HG02884 (cell line): ENCODE measurements at regions not wholly inside any gene's neighbourhood (a gene's known extent, or its start where the extent isn't known, plus 50 kb on each side); places are given as distances from the start of the nearest gene placed in this dataset.

Experiments used
- ATAC-seq: cut with Tn5 transposase; IDR thresholded peaks from one replicate; pipeline ENCODE4 v1.9.1; 2021; ENCODE audit warnings: mild to moderate bottlenecking, moderate library complexity; ENCODE audit not compliant: unreplicated experiment

DNA sequence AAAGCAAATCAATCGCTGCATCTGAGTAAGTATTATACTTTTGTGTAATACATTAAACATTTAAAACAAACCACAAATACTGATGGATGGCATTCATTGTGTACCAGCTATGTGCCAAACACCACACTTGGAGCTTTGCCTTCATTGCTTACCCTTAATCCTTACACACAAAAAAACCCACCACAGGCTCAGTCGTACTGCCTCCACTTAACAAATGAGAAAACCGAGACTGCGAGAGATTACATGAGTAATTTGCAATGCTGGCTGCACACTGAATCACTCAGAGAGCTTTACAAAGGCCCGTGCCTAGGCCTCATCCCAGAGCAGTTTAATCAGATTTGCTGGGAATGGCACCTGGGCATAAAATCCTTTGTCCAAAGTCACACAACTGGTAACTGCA, 130.5 kb downstream of the EDN1 start:
- no peak for ATAC-seq

DNA sequence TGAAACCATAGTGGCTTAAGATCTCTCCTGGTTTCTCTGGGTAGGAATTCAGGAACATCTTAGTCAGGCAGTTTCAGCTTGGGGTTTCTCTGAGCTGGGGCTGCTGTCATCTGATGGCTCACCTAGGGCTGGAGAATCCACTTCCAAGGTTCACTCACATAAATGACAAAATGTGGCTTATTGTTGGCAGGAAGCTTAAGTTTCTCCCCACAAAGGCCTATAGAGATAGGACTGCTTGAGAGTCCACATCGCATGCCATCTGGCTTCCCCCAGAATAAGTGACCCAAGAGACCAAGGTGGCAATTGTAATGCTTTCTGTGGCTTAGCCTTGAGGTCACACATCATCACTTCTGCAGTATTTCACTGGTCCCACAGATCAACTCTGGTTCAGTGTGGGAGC, 131.4 kb downstream of the EDN1 start:
- ATAC-seq, result no peak

DNA sequence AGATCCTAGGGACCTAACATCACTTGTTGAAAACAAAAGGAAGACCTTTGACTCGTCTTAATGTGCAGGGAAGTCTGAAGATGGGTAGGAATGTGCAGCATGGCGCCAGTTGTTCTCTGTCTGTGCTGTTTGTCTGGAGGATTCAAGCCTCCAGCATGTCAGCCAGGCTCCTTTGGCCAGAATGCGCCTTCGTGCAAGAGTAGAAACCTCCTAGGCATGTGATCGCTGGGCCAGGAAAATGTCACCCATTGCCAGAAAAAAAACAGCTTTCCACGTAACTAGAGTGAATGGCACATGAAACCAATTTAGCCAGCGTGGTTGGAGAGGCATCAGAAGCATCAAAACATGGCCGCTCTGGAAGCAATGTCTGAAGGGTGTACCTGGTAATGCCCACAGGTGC, 132.7 kb downstream of the EDN1 start:
- no peak for ATAC-seq

DNA sequence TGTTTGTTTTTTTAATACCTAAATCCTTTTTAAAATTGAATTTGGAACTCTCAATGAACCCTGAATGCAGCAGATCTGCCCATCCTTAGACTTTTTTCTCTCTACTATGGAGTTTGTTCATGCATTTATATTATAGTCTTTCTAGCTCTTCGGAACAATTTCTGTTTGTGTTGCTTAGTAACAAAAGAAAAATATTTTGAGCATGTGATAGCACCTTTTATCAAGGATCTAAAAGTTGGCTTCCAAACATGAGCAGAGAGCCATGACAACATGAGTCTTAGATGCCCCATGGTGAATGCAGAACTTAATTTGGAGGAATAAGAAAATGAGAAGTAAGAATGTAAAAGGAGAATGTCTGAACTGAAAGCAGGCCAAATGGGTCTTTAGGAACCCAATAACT, 133.7 kb downstream of the EDN1 start:
- no peak for ATAC-seq

GRCh38 chr6:12426121-12426520, 136.0 kb downstream of the EDN1 start:
- ATAC-seq, result no peak

GRCh38 chr6:12431023-12431422, 140.9 kb downstream of the EDN1 start:
- ATAC-seq, result no peak

- ATAC-seq, result no peak
Observed at GRCh38 chr6:12436224-12436623, 146.1 kb downstream of the EDN1 start.

- no peak for ATAC-seq
Observed at GRCh38 chr6:12436683-12437082, 146.5 kb downstream of the EDN1 start.

- no peak for ATAC-seq
Observed at GRCh38 chr6:12439296-12439695, 149.1 kb downstream of the EDN1 start.

DNA sequence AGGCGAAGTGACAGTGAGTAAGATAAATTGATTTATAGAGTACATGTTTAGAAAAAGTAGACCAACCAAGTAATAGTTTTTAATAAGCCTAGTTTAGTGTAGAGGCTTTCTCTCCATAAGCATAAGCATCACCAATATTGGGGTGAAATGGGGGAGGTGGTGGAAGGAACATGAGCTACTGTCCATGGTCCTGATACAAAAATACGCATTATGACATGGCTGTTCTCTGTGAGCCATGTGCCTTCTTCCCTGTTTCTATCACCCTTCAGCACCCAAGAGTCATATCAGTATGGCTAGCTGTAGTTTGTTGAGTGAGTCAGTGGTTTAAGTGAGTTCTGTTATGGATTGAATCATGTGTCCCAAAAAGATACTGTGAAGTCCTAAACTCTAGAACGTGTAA, 150.8 kb downstream of the EDN1 start:
- no peak for ATAC-seq

GRCh38 chr6:12442455-12442854, 152.3 kb downstream of the EDN1 start:
- ATAC-seq, result no peak

DNA sequence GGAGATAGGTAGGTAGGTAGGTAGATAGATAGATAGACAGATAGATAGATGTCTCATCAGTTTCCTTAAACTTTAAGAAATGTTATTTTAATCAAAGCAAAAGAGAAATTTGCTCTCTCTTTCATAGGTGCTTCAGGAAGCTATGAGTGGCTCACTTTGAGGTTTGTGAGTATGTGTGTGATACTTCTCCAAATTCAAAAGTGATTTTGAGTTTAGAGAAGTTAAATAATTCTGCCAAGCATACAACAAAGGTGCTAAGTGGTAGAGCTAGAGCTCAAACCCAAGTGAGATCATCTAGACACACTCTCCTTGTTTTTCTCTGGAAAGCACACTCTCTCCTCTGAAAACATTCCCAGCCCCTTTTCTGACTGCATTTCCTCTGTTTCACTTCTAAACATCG, 156.2 kb downstream of the EDN1 start:
- ATAC-seq, result no peak

DNA sequence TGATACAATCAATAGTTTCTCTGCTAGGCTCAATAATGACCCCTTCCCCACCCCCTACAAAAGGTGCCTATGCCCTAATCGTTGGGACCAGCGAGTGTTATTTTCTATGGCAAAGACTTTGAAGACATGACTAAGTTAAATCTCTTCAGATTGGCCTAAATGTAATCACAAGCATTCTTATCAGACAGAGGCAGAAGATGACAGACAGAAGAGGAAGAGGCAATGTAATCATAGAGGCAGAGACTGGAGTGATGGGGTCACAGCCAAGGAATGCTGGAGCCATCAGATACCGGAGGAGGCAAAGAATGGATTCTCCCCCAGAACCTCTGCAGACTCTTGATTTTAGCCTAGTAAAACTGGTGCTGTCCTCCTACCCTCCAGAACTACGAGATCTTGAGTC, 159.3 kb downstream of the EDN1 start:
- no peak for ATAC-seq

DNA sequence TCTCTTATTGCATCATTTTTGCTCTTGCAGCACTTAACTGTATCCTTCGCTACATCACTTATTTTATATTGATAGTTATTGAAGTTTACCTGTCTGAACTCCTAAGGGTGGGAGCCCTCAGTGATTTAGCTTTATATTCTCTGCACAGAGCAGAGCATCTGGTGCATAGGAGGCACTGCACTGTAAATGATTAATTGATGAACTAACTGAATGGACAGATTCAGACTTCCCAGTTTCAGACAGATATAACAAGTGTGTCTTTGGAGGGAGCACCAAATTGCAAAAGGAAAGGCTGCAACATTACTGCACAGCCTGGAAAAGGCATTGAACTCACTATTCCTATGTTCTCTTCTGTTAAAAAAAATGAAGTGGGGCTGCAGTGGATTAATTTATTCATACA, 160.3 kb downstream of the EDN1 start:
- no peak for ATAC-seq

DNA sequence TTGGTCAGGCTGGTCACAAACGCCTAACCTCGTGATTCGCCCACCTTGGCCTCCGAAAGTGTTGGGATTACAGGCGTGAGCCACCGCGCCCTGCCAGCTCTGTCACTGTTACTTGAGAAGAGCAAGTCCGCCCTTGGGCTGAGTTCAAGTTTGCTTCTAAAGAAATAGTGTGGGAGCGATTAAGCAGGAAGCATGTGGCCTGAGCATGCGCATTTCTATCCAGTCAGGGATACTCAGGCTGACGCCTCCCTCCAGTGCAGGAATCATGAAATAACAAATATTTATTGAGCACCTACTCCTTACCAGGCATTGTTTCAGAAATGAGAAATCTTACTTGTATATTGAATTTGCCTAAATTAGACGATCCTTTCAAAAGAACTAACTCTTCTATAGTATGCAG, 166.2 kb downstream of the EDN1 start:
- ATAC-seq, result no peak

- ATAC-seq, result no peak
Observed at GRCh38 chr6:12457094-12457493, 166.9 kb downstream of the EDN1 start.

DNA sequence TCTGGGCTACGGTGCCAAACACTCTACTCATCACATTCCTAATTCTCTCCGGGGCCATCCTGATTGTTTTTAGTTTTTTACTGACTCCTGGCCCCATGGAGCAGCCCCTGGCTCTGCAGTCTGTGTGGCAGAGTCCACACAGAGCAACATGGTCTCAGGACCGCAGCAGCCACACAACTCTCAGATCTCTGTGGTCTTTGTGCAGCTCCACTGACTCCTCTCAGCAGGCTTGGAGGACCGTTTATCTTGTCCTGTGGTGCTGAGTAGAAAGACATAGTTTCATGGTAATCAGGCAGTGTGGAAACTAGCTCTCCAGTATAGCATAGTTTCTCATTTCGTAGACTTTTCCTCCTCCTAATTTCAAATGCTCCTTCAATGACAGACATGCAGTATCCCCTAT, 168.4 kb downstream of the EDN1 start:
- ATAC-seq, result no peak

GRCh38 chr6:12459945-12460661, 169.9 kb downstream of the EDN1 start:
- ATAC-seq, result no peak

GRCh38 chr6:12467706-12468670, 177.8 kb downstream of the EDN1 start:
- no peak for ATAC-seq

DNA sequence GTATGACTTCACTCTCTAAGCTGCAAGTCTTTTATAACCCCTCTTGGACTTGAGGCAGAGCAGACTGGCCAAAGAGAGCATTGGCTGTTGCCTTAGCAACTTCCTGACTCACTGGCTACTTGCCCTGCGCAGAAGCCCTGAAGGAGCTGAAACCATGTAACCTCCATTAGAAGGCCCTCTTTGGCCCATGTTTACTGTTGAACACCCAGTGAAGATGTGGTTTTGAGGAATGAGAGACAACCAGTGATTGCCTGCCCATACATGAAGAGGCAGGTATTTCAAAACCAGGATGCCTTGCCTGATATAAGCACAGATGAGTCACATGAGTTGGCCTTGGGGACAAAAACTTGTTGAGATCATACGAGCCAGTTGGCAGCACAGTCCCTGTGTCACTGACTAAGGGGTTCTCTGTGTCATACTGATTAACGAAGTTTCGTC, 182.5 kb downstream of the EDN1 start:
- no peak for ATAC-seq

GRCh38 chr6:12473494-12473893, 183.3 kb downstream of the EDN1 start:
- ATAC-seq, result no peak
